Activated CD4-positive, alpha-beta T cell treated with anti-CD3 and anti-CD28 coated beads, Interleukin-2, Interleukin-4, amounts not matched to agents 100 ng/mL and 50 ng/mL, durations not matched to agents 16 hours and 8 hours (primary cell): ENCODE measurements at regions not wholly inside any gene's neighbourhood (a gene's known extent, or its start where the extent isn't known, plus 50 kb on each side); places are given as distances from the start of the nearest gene placed in this dataset.

Experiments used
- DNase-seq: peaks from one replicate; pipeline ENCODE4 v3.0.0-alpha.2; 2020; ENCODE audit warnings: low spot score

- no peak for DNase-seq
These were observed 372.8 kb downstream of the TMX3 start for GRCh38 chr18:68342039-68342659.

- DNase-seq, result no peak
These were observed 374.3 kb downstream of the TMX3 start for GRCh38 chr18:68340606-68341005.

GRCh38 chr18:68330658-68331057 lies 384.2 kb downstream of the TMX3 start:
- no peak for DNase-seq

GRCh38 chr18:68323921-68324320 lies 391.0 kb downstream of the TMX3 start:
- no peak for DNase-seq

- DNase-seq, result no peak
These were observed 398.3 kb downstream of the TMX3 start for GRCh38 chr18:68316636-68317035.

- DNase-seq, result no peak
These were observed 400.5 kb downstream of the TMX3 start for GRCh38 chr18:68314403-68314802.

- no peak for DNase-seq
These were observed 413.5 kb downstream of the TMX3 start for GRCh38 chr18:68301441-68301840.

GRCh38 chr18:68299906-68300305 lies 415.0 kb downstream of the TMX3 start:
- no peak for DNase-seq

GRCh38 chr18:68298330-68298729 lies 416.6 kb downstream of the TMX3 start:
- no peak for DNase-seq

- DNase-seq, result no peak
These were observed 426.5 kb downstream of the TMX3 start for GRCh38 chr18:68288408-68288807.

GRCh38 chr18:68284236-68284780 lies 430.6 kb downstream of the TMX3 start:
- DNase-seq, result no peak

GRCh38 chr18:68283834-68284233 lies 431.1 kb downstream of the TMX3 start:
- DNase-seq, result no peak

- no peak for DNase-seq
These were observed 432.7 kb downstream of the TMX3 start for GRCh38 chr18:68282232-68282631.

GRCh38 chr18:68275616-68276015 lies 439.3 kb downstream of the TMX3 start:
- DNase-seq, result no peak

- no peak for DNase-seq
These were observed 444.9 kb downstream of the TMX3 start for GRCh38 chr18:68270017-68270416.

- DNase-seq, result no peak
These were observed 447.3 kb downstream of the TMX3 start for GRCh38 chr18:68267583-68267982.

- DNase-seq, result no peak
These were observed 451.4 kb downstream of the TMX3 start for GRCh38 chr18:68263481-68263880.

GRCh38 chr18:68262690-68263294 lies 452.1 kb downstream of the TMX3 start:
- DNase-seq, result no peak

- no peak for DNase-seq
These were observed 458.4 kb downstream of the TMX3 start for GRCh38 chr18:68256418-68257067.

- DNase-seq, result no peak
These were observed 470.1 kb downstream of the TMX3 start for GRCh38 chr18:68244786-68245185.

- no peak for DNase-seq
These were observed 473.0 kb downstream of the TMX3 start for GRCh38 chr18:68241881-68242280.

GRCh38 chr18:68234676-68235075 lies 480.2 kb downstream of the TMX3 start:
- DNase-seq, result no peak

- DNase-seq, result no peak
These were observed 480.8 kb downstream of the TMX3 start for GRCh38 chr18:68234131-68234530.
